BJ (cell line): ENCODE measurements at regions not wholly inside any gene's neighbourhood (a gene's known extent, or its start where the extent isn't known, plus 50 kb on each side); places are given as distances from the start of the nearest gene placed in this dataset.

Experiments
- CTCF ChIA-PET: fragments of 350-600 bp; formaldehyde crosslinking; extraction: SDS; loops from one replicate; lab custom pipeline; 2021; ENCODE audit warnings: antibody characterized with exemption, inconsistent platforms; lab: Yijun Ruan, JAX
- POLR2A ChIA-PET: fragments of 300-600 bp; sonication (Branson Sonifier 250); formaldehyde crosslinking; extraction: SDS; loops from one replicate; lab custom pipeline; 2021; ENCODE audit warnings: antibody characterized with exemption; lab: Charles Lee
- DNase-seq: peaks from one replicate; pipeline ENCODE4 v3.0.0-alpha.2; 2011; ENCODE audit warnings: low read depth
- H3K27me3 ChIP-seq: 2 replicates; pipeline ENCODE4 v1.6.0; 2011; ENCODE audit warnings: low read length; ENCODE audit not compliant: control insufficient read depth, insufficient read depth
- H3K36me3 ChIP-seq: 2 replicates; pipeline ENCODE4 v1.5.1; 2011; ENCODE audit warnings: low read length; ENCODE audit not compliant: control insufficient read depth, insufficient read depth
- H3K4me3 ChIP-seq: 2 replicates; pipeline ENCODE4 v1.5.1; 2011; ENCODE audit warnings: low read depth, mild to moderate bottlenecking, control low read depth, low read length
- TF ChIP-seq, protein P1 (sequence below): IDR thresholded peaks from 2 replicates; pipeline ENCODE4 v1.5.1; 2011; ENCODE audit warnings: low read depth, mild to moderate bottlenecking, control low read depth, inconsistent platforms, low read length, moderate library complexity; ENCODE audit not compliant: insufficient read depth

- ChIA-PET CTCF (no interaction called here), POLR2A (no interaction called here)
- no peak for DNase-seq
- TF ChIP-seq, protein P1, sequence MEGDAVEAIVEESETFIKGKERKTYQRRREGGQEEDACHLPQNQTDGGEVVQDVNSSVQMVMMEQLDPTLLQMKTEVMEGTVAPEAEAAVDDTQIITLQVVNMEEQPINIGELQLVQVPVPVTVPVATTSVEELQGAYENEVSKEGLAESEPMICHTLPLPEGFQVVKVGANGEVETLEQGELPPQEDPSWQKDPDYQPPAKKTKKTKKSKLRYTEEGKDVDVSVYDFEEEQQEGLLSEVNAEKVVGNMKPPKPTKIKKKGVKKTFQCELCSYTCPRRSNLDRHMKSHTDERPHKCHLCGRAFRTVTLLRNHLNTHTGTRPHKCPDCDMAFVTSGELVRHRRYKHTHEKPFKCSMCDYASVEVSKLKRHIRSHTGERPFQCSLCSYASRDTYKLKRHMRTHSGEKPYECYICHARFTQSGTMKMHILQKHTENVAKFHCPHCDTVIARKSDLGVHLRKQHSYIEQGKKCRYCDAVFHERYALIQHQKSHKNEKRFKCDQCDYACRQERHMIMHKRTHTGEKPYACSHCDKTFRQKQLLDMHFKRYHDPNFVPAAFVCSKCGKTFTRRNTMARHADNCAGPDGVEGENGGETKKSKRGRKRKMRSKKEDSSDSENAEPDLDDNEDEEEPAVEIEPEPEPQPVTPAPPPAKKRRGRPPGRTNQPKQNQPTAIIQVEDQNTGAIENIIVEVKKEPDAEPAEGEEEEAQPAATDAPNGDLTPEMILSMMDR: no peak
- Histone ChIP-seq H3K4me3 (no peak overlapping the region), H3K36me3 (no peaks in the 10 kb centered on the region), H3K27me3 (no peaks in the 10 kb centered on the region)
Observed at GRCh38 chr11:112856591-112856990, 104.6 kb upstream of the NCAM1 start.

- no peak for DNase-seq
- TF ChIP-seq, protein P1: no peak
- ChIA-PET CTCF (no interaction called here), POLR2A (no interaction called here)
- no peaks in the 10 kb centered on the region for H3K36me3 ChIP-seq
- H3K27me3 ChIP-seq: no peaks in the 10 kb centered on the region
- H3K4me3 ChIP-seq: no peak overlapping the region
Observed at GRCh38 chr11:112858289-112859023, 102.8 kb upstream of the NCAM1 start.

GRCh38 chr11:112859787-112860186, 101.4 kb upstream of the NCAM1 start:
- ChIA-PET CTCF (no interaction called here), POLR2A (no interaction called here)
- no peak for DNase-seq
- Histone ChIP-seq H3K4me3 (no peak overlapping the region), H3K27me3 (no peaks in the 10 kb centered on the region), H3K36me3 (no peaks in the 10 kb centered on the region)
- TF ChIP-seq, protein P1: no peak

DNA sequence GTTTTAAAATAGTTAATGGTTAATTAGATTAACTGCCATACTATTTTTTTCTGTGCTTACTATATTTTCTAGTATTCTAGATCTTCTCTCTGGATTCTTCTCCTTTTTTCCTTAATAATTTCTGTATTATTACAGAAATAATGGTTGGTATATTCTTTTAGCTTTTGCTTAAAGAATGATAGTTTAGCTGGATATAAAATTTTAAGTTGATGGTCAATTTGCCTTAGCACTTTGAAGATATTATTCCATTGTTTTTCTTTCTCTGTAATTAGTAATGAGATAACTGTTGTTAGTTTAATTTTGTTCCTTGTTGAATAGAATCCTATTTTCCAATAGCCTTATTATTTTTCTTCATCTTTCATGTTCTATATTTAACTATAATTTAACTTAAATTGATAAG, 99.9 kb upstream of the NCAM1 start:
- TF ChIP-seq, protein P1: no peak
- ChIA-PET CTCF (no interaction called here), POLR2A (no interaction called here)
- Histone ChIP-seq H3K27me3 (no peaks in the 10 kb centered on the region), H3K36me3 (no peaks in the 10 kb centered on the region), H3K4me3 (no peak overlapping the region)
- DNase-seq: no peak

GRCh38 chr11:112863305-112863704, 97.9 kb upstream of the NCAM1 start:
- H3K36me3 ChIP-seq: no peaks in the 10 kb centered on the region
- POLR2A ChIA-PET: no interaction called here
- no peaks in the 10 kb centered on the region for H3K27me3 ChIP-seq
- CTCF ChIA-PET: no interaction called here
- no peak for DNase-seq
- H3K4me3 ChIP-seq: no peak overlapping the region
- TF ChIP-seq, protein P1: no peak
